B cell (primary cell): ENCODE measurements at regions not wholly inside any gene's neighbourhood (a gene's known extent, or its start where the extent isn't known, plus 50 kb on each side); places are given as distances from the start of the nearest gene placed in this dataset.

Source experiments
- ATAC-seq: fragments of 200-7000 bp; cut with Tn5 transposase; one replicate; pipeline ENCODE4 v1.10.0; 2021; ENCODE audit warnings: low read depth, mild to moderate bottlenecking, moderate number of reproducible peaks, moderate library complexity
- CTCF ChIA-PET: fragments of 350-600 bp; sonication (Branson Sonifier 250); formaldehyde crosslinking; loops from one replicate; lab custom pipeline; 2021; ENCODE audit warnings: antibody characterized with exemption, inconsistent platforms; lab: Charles Lee
- POLR2A ChIA-PET: fragments of 350-600 bp; sonication (Branson Sonifier 250); formaldehyde crosslinking; loops from one replicate; lab custom pipeline; 2021; ENCODE audit warnings: antibody characterized with exemption; lab: Charles Lee
- DNase-seq: peaks from one replicate; pipeline ENCODE4 v3.0.0; 2013
- H2AFZ ChIP-seq: 2 replicates; pipeline ENCODE4 v1.6.1; 2012; ENCODE audit warnings: mild to moderate bottlenecking, low read depth, low read length; ENCODE audit not compliant: insufficient read depth, poor library complexity, severe bottlenecking
- H3K27ac ChIP-seq, 2 donors: 1 replicate in 1 of 2; 2 replicates in 1 of 2; pipeline ENCODE4 v1.5.1; 2012 to 2013; ENCODE audit warnings: low read length in 2 of 2, mild to moderate bottlenecking in 2 of 2, moderate library complexity in 1 of 2
- H3K27me3 ChIP-seq, 4 experiments: fragments of 200-600 bp in 1 of 4; sonication (generic) in 1 of 4; replicated peaks in 1 of 4; 1 replicate in 2 of 4; 2 replicates in 2 of 4; pipeline versions ENCODE4 v1.6.1 to v1.7.0; 2013 to 2016; ENCODE audit warnings: low read length in 3 of 4, mild to moderate bottlenecking in 2 of 4, mixed read lengths in 1 of 4, moderate library complexity in 1 of 4; ENCODE audit not compliant: insufficient read depth in 4 of 4, control insufficient read depth in 3 of 4; ENCODE audit errors: control extremely low read depth in 1 of 4
- H3K36me3 ChIP-seq, 2 experiments: replicated peaks in 1 of 2; 1 replicate in 1 of 2; 2 replicates in 1 of 2; pipeline versions ENCODE4 v1.6.1 to v1.7.1; 2013; ENCODE audit warnings: low read length in 1 of 2; ENCODE audit not compliant: insufficient read depth in 2 of 2, control insufficient read depth in 1 of 2; ENCODE audit errors: control extremely low read depth in 1 of 2, extremely low read depth in 1 of 2
- H3K4me1 ChIP-seq, 2 donors: fragments of 200-600 bp in 1 of 2; sonication (generic) in 1 of 2; 1 replicate in 1 of 2; 2 replicates in 1 of 2; pipeline versions ENCODE4 v1.5.1 to v1.6.1; 2013 to 2017; ENCODE audit warnings: low read length in 2 of 2; ENCODE audit not compliant: control insufficient read depth in 2 of 2, insufficient read depth in 2 of 2
- H3K4me2 ChIP-seq: replicated peaks from 2 replicates; pipeline ENCODE3; 2012; ENCODE audit warnings: mild to moderate bottlenecking, low read depth, low read length; ENCODE audit not compliant: poor library complexity, severe bottlenecking
- H3K4me3 ChIP-seq, 5 experiments: fragments of 200-600 bp in 1 of 5; sonication (generic) in 1 of 5; 1 replicate in 3 of 5; 2 replicates in 2 of 5; pipeline versions ENCODE4 v1.5.1 to v1.7.0; 2011 to 2016; ENCODE audit warnings: low read length in 4 of 5, mild to moderate bottlenecking in 4 of 5, low read depth in 2 of 5, control low read depth in 1 of 5, moderate library complexity in 1 of 5; ENCODE audit not compliant: insufficient read depth in 1 of 5; ENCODE audit errors: control extremely low read depth in 1 of 5, extremely low read depth in 1 of 5
- H3K79me2 ChIP-seq: fragments of 200-600 bp; sonication (generic); one replicate; pipeline ENCODE4 v1.6.0; 2016; ENCODE audit warnings: low read length; ENCODE audit not compliant: control insufficient read depth, insufficient read depth
- H3K9ac ChIP-seq: fragments of 200-600 bp; sonication (generic); 2 replicates; pipeline ENCODE4 v1.6.1; 2017; ENCODE audit warnings: mild to moderate bottlenecking, low read length, moderate library complexity
- H3K9me3 ChIP-seq, 3 donors: one replicate each; pipeline versions ENCODE4 v1.6.1 to v1.7.1; 2013; ENCODE audit warnings: low read length in 2 of 3; ENCODE audit not compliant: control insufficient read depth in 2 of 3, insufficient read depth in 1 of 3; ENCODE audit errors: control extremely low read depth in 1 of 3
- H4K20me1 ChIP-seq: 2 replicates; pipeline ENCODE4 v1.6.0; 2012; ENCODE audit warnings: mild to moderate bottlenecking, low read length; ENCODE audit not compliant: insufficient read depth, control insufficient read depth, poor library complexity, severe bottlenecking
- H3K27ac Mint-ChIP-seq: one replicate; pipeline ENCODE4 v1.8.0; 2021; ENCODE audit warnings: mixed read lengths
- H3K27me3 Mint-ChIP-seq: one replicate; pipeline ENCODE4 v1.8.0; 2021; ENCODE audit warnings: mixed read lengths
- H3K4me1 Mint-ChIP-seq: one replicate; pipeline ENCODE4 v1.8.0; 2021; ENCODE audit warnings: mixed read lengths
- H3K4me3 Mint-ChIP-seq: one replicate; pipeline ENCODE4 v1.8.0; 2021; ENCODE audit warnings: mixed read lengths
- H3K9me3 Mint-ChIP-seq: one replicate; pipeline ENCODE4 v1.8.0; 2022; ENCODE audit warnings: mixed read lengths; ENCODE audit not compliant: insufficient read depth
- EZH2 ChIP-seq: IDR thresholded peaks from 2 replicates; pipeline ENCODE4 v1.6.1; 2012; ENCODE audit warnings: borderline replicate concordance, low read depth, mild to moderate bottlenecking, moderate library complexity, low read length; ENCODE audit not compliant: insufficient read depth, poor library complexity, severe bottlenecking
- WGBS: methylation state at CpG from one replicate; pipeline ENCODE4 v1.1.5; 2013; ENCODE audit warnings: missing lambda C conversion rate; ENCODE audit not compliant: insufficient coverage; 5-methylcytosine and 5-hydroxymethylcytosine counted together
- intact Hi-C: fragments of 100-400 bp; cut with micrococcal nuclease; formaldehyde crosslinking; loops from one replicate; pipeline ENCODE4 v1.10.0; 2022
- TF ChIP-seq, protein P1 (sequence below): fragments of 200-600 bp; IDR thresholded peaks from one replicate; pipeline ENCODE4 v1.8.0; 2022; ENCODE audit warnings: antibody characterized with exemption, mild to moderate bottlenecking

DNA sequence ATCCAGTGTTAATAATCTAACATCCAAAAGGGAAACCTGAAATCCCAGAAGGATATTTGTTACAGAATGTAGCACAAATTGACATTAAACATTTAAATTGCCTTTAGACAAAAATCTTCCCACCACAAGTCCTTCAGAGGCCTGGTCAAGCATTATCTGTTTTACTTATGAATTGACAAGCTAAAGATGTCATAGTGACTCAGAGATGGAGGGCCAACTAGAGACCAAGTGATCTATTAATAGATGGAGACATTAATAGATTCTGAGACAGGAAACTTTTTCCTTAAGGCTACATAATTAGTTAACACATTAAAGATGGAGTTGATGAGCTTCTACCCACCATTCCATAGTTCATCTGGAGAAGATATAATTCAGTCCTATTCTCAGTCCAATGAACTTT, 526.2 kb downstream of the IRS1 start:
- H3K9me3 Mint-ChIP-seq, result no peaks in the 10 kb centered on the region
- CTCF ChIA-PET, result no interaction called here
- H3K27ac ChIP-seq, result no peak overlapping the region
- ATAC-seq, result no peak
- H3K4me3 Mint-ChIP-seq, result no peak overlapping the region
- no peak for TF ChIP-seq EZH2
- TF ChIP-seq, protein P1, sequence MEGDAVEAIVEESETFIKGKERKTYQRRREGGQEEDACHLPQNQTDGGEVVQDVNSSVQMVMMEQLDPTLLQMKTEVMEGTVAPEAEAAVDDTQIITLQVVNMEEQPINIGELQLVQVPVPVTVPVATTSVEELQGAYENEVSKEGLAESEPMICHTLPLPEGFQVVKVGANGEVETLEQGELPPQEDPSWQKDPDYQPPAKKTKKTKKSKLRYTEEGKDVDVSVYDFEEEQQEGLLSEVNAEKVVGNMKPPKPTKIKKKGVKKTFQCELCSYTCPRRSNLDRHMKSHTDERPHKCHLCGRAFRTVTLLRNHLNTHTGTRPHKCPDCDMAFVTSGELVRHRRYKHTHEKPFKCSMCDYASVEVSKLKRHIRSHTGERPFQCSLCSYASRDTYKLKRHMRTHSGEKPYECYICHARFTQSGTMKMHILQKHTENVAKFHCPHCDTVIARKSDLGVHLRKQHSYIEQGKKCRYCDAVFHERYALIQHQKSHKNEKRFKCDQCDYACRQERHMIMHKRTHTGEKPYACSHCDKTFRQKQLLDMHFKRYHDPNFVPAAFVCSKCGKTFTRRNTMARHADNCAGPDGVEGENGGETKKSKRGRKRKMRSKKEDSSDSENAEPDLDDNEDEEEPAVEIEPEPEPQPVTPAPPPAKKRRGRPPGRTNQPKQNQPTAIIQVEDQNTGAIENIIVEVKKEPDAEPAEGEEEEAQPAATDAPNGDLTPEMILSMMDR, result no peak
- intact Hi-C loops, result no loop called here
- H3K79me2 ChIP-seq, result no peaks in the 10 kb centered on the region
- H4K20me1 ChIP-seq, result no peaks in the 10 kb centered on the region
- H3K4me3 ChIP-seq, result no peak overlapping the region
- no peaks in the 10 kb centered on the region for H3K9me3 ChIP-seq
- peaks cover 10% of the 10 kb centered on the region for H3K27me3 Mint-ChIP-seq
- H2AFZ ChIP-seq, result no peak overlapping the region
- no peaks in the 10 kb centered on the region for H3K36me3 ChIP-seq
- H3K9ac ChIP-seq, result no peak overlapping the region
- no peaks in the 10 kb centered on the region for H3K27me3 ChIP-seq
- no peaks in the 10 kb centered on the region for H3K4me1 Mint-ChIP-seq
- H3K27ac Mint-ChIP-seq, result no peak overlapping the region
- no peak for DNase-seq
- H3K4me2 ChIP-seq, result no peak overlapping the region
- POLR2A ChIA-PET, result no interaction called here
- no peaks in the 10 kb centered on the region for H3K4me1 ChIP-seq

DNA sequence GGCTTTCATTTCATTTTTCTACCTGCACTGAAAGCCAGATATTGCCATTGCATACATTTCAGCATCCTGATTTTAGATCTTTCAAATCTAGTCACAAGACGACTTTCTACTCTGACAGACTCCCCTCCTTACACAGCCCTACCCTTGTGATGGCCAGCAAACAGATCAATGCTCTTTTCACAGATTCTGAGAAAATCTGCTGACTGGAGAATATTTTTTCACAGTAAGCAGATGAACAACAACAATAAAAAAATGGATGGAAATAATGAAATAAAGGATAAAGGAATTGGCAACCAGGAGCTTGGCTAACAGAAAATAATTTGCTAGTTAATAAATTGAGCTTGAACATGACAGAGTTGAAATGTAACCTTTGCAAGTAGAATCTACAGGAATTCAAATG, 527.2 kb downstream of the IRS1 start:
- H3K36me3 ChIP-seq, result no peaks in the 10 kb centered on the region
- Mint-ChIP-seq H3K27ac (no peak overlapping the region), H3K27me3 (peaks cover 10% of the 10 kb centered on the region), H3K9me3 (no peaks in the 10 kb centered on the region), H3K4me1 (no peaks in the 10 kb centered on the region), H3K4me3 (no peak overlapping the region)
- ChIA-PET CTCF (no interaction called here), POLR2A (no interaction called here)
- DNase-seq (no peak), ATAC-seq (no peak)
- H3K27ac ChIP-seq, result no peak overlapping the region
- H3K9ac ChIP-seq, result no peak overlapping the region
- WGBS, result 43% methylated on average over 1 of the region's 1 CpG
- no peak overlapping the region for H2AFZ ChIP-seq
- no peak overlapping the region for H3K4me3 ChIP-seq
- no peaks in the 10 kb centered on the region for H3K27me3 ChIP-seq
- H4K20me1 ChIP-seq, result no peaks in the 10 kb centered on the region
- no peaks in the 10 kb centered on the region for H3K79me2 ChIP-seq
- H3K9me3 ChIP-seq, result no peaks in the 10 kb centered on the region
- H3K4me2 ChIP-seq, result no peak overlapping the region
- intact Hi-C loops, result no loop called here
- TF ChIP-seq EZH2, result no peak
- TF ChIP-seq, protein P1, result no peak
- no peaks in the 10 kb centered on the region for H3K4me1 ChIP-seq
